DND-41 (cell line): ENCODE measurements at regions not wholly inside any gene's neighbourhood (a gene's known extent, or its start where the extent isn't known, plus 50 kb on each side); places are given as distances from the start of the nearest gene placed in this dataset.

Experiments
- ATAC-seq: fragments of 200-7000 bp; cut with Tn5 transposase; 3 replicates; pipeline ENCODE4 v1.9.1; 2021; ENCODE audit warnings: low read depth; ENCODE audit not compliant: insufficient read depth
- DNase-seq: peaks from one replicate; pipeline ENCODE4 v3.0.0-alpha.2; 2020
- H2AFZ ChIP-seq: 2 replicates; pipeline ENCODE4 v1.6.0; 2012; ENCODE audit warnings: low read depth, low read length
- H3K27ac ChIP-seq: 2 replicates; pipeline ENCODE4 v1.5.1; 2012; ENCODE audit warnings: low read length, inconsistent platforms
- H3K27me3 ChIP-seq: fragments of 200-600 bp; sonication (generic); 2 replicates; pipeline ENCODE4 v1.6.0; 2012; ENCODE audit warnings: low read length, mild to moderate bottlenecking, inconsistent platforms; ENCODE audit not compliant: insufficient read depth, poor library complexity
- H3K36me3 ChIP-seq: 2 replicates; pipeline ENCODE4 v1.5.1; 2012; ENCODE audit warnings: low read length, inconsistent platforms; ENCODE audit not compliant: insufficient read depth
- H3K4me1 ChIP-seq: 2 replicates; pipeline ENCODE4 v1.5.1; 2012; ENCODE audit warnings: mild to moderate bottlenecking, low read length; ENCODE audit not compliant: insufficient read depth
- H3K4me2 ChIP-seq: 2 replicates; pipeline ENCODE4 v1.6.0; 2012; ENCODE audit warnings: mild to moderate bottlenecking, moderate library complexity, low read length, inconsistent platforms; ENCODE audit not compliant: insufficient read depth
- H3K4me3 ChIP-seq, 2 experiments: fragments of 200-600 bp in 1 of 2; shearing (Covaris generic) in 1 of 2; 2 replicates each; pipeline ENCODE4 v1.5.1; 2012 to 2016; ENCODE audit warnings: inconsistent platforms in 2 of 2, low read length in 2 of 2, mild to moderate bottlenecking in 2 of 2, low read depth in 1 of 2, moderate library complexity in 1 of 2
- H3K79me2 ChIP-seq: 2 replicates; pipeline ENCODE4 v1.6.0; 2012; ENCODE audit warnings: low read length, inconsistent platforms; ENCODE audit not compliant: insufficient read depth
- H3K9ac ChIP-seq: 2 replicates; pipeline ENCODE4 v1.6.0; 2012; ENCODE audit warnings: low read depth, mild to moderate bottlenecking, inconsistent platforms, low read length, moderate library complexity
- H3K9me3 ChIP-seq: 2 replicates; pipeline ENCODE4 v1.5.1; 2012; ENCODE audit warnings: low read length, moderate library complexity, mild to moderate bottlenecking, inconsistent platforms; ENCODE audit not compliant: insufficient read depth, severe bottlenecking
- H4K20me1 ChIP-seq: 2 replicates; pipeline ENCODE4 v1.6.0; 2012; ENCODE audit warnings: low read length; ENCODE audit not compliant: insufficient read depth
- CTCF ChIP-seq: IDR thresholded peaks from 2 replicates; pipeline ENCODE4 v1.5.1; 2012; ENCODE audit warnings: borderline replicate concordance, low read length, moderate library complexity, mild to moderate bottlenecking; ENCODE audit not compliant: poor library complexity, severe bottlenecking; ENCODE audit errors: extremely low read depth
- EZH2 ChIP-seq: IDR thresholded peaks from 3 replicates; pipeline ENCODE4 v1.6.1; 2012; ENCODE audit warnings: borderline replicate concordance, low read depth, mild to moderate bottlenecking, moderate library complexity, low read length, inconsistent platforms; ENCODE audit not compliant: severe bottlenecking

- DNase-seq (no peak), ATAC-seq (no peak)
- H3K9me3 ChIP-seq, result no peaks in the 10 kb centered on the region
- no peak overlapping the region for H2AFZ ChIP-seq
- no peaks in the 10 kb centered on the region for H3K79me2 ChIP-seq
- H3K27ac ChIP-seq, result no peak overlapping the region
- H3K27me3 ChIP-seq, result no peaks in the 10 kb centered on the region
- no peaks in the 10 kb centered on the region for H4K20me1 ChIP-seq
- no peak overlapping the region for H3K4me3 ChIP-seq
- H3K4me1 ChIP-seq, result peaks cover 5% of the 10 kb centered on the region
- no peak overlapping the region for H3K9ac ChIP-seq
- H3K4me2 ChIP-seq, result no peak overlapping the region
- no peaks in the 10 kb centered on the region for H3K36me3 ChIP-seq
- TF ChIP-seq CTCF, result no peak
- TF ChIP-seq EZH2, result no peak
Observed at GRCh38 chr7:140236626-140237025, 59.8 kb upstream of the KDM7A start.

GRCh38 chr7:140235114-140235513 is 58.3 kb upstream of the KDM7A start:
- TF ChIP-seq CTCF, result no peak
- TF ChIP-seq EZH2, result no peak
- Histone ChIP-seq H4K20me1 (no peaks in the 10 kb centered on the region), H3K27me3 (peaks cover 4% of the 10 kb centered on the region), H3K9me3 (no peaks in the 10 kb centered on the region), H3K36me3 (no peaks in the 10 kb centered on the region), H3K4me1 (peaks cover 20% of the 10 kb centered on the region), H3K4me2 (no peak overlapping the region), H3K27ac (no peak overlapping the region), H2AFZ (no peak overlapping the region), H3K79me2 (no peaks in the 10 kb centered on the region), H3K9ac (no peak overlapping the region), H3K4me3 (no peak overlapping the region)
- no peak for ATAC-seq
- no peak for DNase-seq

- no peak overlapping the region for H3K9ac ChIP-seq
- no peak overlapping the region for H2AFZ ChIP-seq
- no peaks in the 10 kb centered on the region for H3K9me3 ChIP-seq
- H4K20me1 ChIP-seq, result no peaks in the 10 kb centered on the region
- no peak overlapping the region for H3K4me3 ChIP-seq
- no peak overlapping the region for H3K4me2 ChIP-seq
- DNase-seq (no peak), ATAC-seq (no peak)
- TF ChIP-seq CTCF (no peak), EZH2 (no peak)
- no peak overlapping the region for H3K27ac ChIP-seq
- H3K4me1 ChIP-seq, result peaks cover 32% of the 10 kb centered on the region
- H3K79me2 ChIP-seq, result no peaks in the 10 kb centered on the region
- peaks cover 4% of the 10 kb centered on the region for H3K27me3 ChIP-seq
- no peaks in the 10 kb centered on the region for H3K36me3 ChIP-seq
Observed at GRCh38 chr7:140232957-140233917, 56.5 kb upstream of the KDM7A start.
